ENCODE measurements at regions not wholly inside any gene's neighbourhood (a gene's known extent, or its start where the extent isn't known, plus 50 kb on each side); places are given as distances from the start of the nearest gene placed in this dataset.

GRCh38 chr13:40408602-40409001 is 257.8 kb downstream of the FOXO1 start:
- peak overlapping the region; percentile 68 for H3K27ac ChIP-seq
- no peak for DNase-seq (ENCODE audit: low read depth, low spot score)

GRCh38 chr13:40409278-40409677 is 257.2 kb downstream of the FOXO1 start:
- DNase-seq (ENCODE audit: low read depth, low spot score), result no peak

DNA sequence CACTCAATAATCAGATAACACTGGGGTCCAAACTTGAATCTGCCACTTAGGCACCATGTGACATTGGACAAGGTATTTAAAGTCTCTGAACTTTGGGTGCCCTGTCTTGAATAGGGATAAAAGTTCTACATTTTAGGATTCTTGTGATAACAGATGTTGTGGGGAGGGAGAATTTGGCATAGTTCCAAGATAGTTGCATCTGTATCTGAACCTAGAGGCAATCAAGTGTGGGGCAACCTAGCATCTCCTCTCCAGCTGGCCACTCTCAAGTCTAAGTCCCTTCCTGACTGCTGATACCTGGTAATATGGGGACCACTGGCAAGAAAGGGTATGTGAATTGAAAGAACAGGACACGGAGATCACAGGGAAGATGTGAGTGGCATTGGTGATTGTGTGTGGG is 256.1 kb downstream of the FOXO1 start:
- DNase-seq (ENCODE audit: low read depth, low spot score), result no peak

More at GRCh38 chr13:40409278-40409677, 257.2 kb downstream of the FOXO1 start:
- H3K27ac ChIP-seq, result peak overlapping the region; percentile 68

DNA sequence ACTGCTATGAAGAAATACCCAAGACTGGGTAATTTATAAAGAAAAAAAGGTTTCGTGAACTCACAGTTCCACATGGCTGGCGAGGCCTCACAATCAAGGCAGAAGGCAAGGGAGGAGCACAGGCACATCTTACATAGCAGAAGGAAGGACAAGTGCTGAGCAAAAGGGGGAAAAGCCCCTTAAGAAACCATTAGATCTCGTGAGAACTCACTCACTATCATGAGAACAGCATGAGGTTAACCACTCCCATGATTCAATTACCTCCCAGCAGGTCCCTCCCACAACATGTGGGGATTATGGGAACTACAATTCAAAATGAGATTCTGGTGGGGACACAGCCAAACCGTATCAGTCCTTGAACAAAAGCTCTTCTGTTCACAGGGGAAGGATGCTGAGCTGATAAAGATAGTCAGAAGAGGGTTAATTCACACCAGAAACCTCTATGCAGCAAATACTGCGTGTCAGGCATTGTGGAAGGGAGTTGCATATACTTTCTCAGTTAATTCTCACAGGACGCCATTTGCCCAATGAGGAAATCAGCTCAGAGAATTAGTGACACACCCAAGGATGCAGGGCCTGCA is 246.2 kb downstream of the FOXO1 start:
- no peak overlapping the region for H3K27ac ChIP-seq
- no peak for DNase-seq (ENCODE audit: low read depth, low spot score)

More for the DNA sequence above, 256.1 kb downstream of the FOXO1 start:
- no peak overlapping the region for H3K27ac ChIP-seq

DNA sequence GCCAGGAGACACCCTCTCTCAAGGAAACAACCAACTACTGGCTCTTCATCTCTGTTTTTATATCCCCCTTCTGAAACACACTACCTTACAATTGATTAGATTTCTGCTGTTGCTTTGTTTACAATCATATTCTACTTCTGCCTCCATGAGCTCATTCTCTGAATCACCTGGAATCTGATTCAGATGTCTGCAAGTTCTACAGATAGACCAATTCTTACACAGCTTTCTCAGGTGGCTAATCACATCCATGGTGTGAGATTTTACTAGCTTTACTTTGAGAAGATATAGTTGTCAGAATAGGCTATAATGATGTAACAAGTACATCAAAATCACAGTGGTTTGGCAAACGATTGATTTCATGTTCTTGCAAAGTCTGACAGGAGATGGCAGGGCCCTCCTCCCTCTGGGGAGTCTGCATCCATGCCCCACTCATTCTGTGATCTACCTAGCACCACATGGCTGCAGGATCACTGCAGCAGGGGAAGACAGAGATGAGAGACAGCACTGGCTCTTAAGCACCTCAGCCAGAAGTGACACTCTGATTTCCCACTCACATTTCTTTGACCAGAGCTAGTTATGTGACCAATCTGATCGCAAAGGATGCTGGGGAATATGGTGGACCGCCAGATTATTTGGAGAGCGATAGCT is 243.7 kb downstream of the FOXO1 start:
- DNase-seq (ENCODE audit: low read depth, low spot score), result no peak
- H3K27ac ChIP-seq, result peak overlapping the region; percentile 49

DNA sequence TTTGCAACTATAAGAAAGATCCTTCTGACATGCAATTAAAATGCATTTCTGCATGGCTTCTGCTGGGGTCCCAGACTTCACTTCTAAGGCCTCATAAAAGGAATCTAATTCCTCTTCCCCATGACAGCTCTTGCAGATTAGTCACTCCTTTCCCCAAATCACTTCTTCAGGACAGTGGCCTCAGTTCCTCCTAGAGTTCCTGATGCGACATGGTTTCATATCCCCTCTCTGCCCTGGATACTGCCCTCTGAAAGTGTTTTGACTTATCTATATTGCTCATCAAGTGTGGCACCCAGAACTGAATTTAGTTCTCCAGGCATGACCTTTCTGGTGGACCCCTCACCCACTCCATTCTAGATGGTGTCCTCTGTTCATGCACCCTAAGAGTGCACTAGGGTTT is 238.1 kb downstream of the FOXO1 start:
- no peak overlapping the region for H3K27ac ChIP-seq
- no peak for DNase-seq (ENCODE audit: low read depth, low spot score)

DNA sequence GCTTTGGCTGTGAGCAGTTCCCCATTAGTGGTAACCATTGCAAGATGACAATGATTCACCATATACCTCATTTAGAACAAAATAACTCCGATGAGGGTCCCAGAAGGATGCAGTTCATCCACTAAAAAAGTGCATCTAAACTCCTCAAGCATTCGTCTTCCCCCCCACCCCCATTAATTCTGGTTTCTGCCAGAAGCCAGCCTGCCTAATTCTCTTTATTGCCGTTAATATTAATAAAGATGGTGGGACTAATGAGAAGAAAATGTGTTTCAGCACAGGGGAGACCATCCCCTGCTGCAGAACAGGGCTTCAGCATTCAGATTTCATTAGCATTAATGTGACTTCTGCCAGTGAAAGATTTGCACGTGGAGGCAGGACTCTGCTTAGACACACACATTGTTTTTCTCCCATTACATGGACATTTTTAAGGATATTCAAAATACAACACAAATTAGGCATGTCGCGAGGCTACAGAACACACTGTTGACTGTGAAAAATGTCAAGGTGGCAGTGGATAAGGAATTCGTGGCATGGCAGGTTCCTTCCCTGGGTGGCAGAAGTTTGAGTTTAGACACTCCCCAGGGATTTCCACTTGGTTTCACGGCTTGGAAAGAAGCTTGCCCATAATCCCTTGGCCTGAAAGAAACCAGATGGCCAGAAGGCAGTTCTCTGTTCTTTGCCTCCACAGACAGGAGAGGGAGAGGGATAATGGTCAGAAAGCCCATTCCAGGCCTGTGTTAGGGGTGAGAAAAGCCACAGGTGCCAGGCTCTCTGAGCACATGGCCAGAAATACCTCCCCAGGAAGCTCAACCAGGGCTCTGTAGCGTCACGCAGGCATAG is 236.5 kb downstream of the FOXO1 start:
- no peak for DNase-seq (ENCODE audit: low read depth, low spot score)
- H3K27ac ChIP-seq, result no peak overlapping the region

DNA sequence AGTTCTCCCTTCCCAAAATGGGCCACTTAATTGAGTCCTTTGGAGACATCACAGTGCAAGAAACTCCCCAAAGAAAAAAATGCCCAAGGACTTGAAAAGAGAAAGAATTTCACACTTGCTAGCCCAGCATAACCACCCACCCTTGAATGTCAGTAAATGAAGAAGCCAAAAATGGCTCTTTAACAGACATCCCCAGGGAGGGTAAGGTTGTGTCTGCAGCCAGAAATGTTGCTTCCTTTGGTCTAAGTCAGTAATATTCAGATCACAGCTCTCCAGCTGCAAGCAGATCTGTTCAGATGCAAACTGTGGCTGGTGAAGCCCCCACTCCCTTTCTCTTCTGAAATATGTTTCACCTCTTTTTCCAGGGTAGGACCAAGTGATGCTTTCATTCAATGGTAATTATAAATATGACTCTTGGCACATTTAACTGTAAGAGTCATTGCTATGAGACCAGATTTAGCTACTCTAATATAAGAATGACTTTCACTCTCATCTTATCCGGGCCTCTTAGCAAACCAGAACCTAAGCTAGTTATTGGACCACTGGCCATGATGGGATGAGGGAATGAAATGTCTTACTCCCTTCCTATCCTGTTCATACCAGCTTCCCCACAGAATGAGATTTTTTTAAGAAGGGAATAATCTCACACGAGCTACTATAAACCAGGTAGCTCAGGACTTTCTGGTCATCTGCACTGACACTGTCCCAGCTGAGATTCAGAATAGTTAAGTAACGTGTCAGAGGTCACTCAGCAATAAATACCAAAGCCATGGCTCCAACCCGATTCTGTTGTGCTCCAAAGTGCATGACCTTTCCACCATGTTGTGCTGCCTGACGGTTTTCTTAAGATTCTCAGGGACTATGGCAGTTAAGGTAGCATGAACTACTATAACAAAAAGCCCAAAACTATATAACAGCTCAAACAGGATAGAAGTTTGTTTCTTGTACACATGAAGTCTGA is 234.1 kb downstream of the FOXO1 start:
- no peak overlapping the region for H3K27ac ChIP-seq
- no peak for DNase-seq (ENCODE audit: low read depth, low spot score)

DNA sequence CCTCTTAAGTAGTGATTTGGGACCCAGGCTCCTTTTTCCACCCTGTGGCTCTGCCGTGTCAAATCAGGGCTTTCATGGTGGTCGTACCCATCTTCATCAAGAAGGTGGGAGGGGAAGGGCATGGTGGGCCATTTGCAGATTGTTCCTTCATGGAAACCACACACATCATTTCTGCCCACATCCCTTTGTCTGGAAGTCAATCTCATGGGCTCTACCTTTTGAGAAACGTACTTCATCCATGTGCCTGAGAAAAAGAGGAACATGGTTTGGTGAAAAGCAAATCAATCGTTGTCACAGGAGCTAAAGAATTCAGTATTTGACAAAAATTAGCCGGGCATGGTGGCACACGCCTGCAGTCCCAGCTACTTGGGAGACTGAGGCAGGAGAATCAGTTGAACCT is 233.4 kb downstream of the FOXO1 start:
- no peak for DNase-seq (ENCODE audit: low read depth, low spot score)
- H3K27ac ChIP-seq, result no peak overlapping the region

DNA sequence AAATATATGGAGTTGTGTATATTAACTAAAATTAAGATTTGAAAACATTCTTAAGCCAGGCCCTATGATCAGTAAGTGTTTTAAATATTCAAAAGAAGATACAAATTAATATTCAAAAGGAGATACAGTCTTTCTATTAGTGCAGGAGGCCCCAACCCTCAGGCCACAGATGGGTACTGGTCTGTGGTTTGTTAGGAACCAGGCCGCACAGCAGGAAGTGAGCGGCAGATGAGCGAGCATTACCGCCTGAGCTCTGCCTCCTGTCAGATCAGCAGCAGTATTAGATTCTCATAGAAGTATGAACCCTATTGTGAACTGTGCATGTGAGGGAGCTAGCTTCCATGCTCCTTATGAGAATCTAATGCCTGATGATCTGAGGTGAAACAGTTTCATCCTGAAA is 232.9 kb downstream of the FOXO1 start:
- DNase-seq (ENCODE audit: low read depth, low spot score), result no peak
- H3K27ac ChIP-seq, result no peak overlapping the region

- DNase-seq (ENCODE audit: low read depth, low spot score), result no peak
- H3K27ac ChIP-seq, result no peak overlapping the region
These were observed 231.7 kb downstream of the FOXO1 start for GRCh38 chr13:40434516-40435397.

- H3K27ac ChIP-seq, result no peak overlapping the region
- no peak for DNase-seq (ENCODE audit: low read depth, low spot score)
These were observed 228.3 kb downstream of the FOXO1 start for GRCh38 chr13:40438022-40438680.

- H3K27ac ChIP-seq, result no peak overlapping the region
- DNase-seq (ENCODE audit: low read depth, low spot score), result no peak
These were observed 227.2 kb downstream of the FOXO1 start for GRCh38 chr13:40438999-40439797.

DNA sequence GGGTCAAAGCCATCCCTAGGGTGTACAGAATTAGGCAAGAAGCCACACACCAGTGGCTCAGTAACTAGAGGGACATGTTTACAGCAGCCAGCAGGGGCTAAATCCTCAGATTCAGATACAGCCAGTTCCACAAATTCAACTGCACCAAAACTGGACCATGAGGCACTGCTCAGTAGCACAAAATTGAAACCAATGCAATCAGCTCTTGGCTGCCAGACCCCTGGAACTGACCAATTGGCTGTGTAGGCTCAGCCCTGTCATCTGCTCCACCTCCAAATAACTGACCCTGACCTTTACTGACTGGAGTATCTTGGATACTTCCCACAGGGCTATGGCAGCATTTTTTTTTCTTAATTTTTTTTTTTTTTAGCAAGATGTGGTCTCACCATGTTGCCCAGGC is 226.5 kb downstream of the FOXO1 start:
- H3K27ac ChIP-seq, result no peak overlapping the region
- DNase-seq (ENCODE audit: low read depth, low spot score), result no peak

- no peak overlapping the region for H3K27ac ChIP-seq
- DNase-seq (ENCODE audit: low read depth, low spot score), result no peak
These were observed 225.2 kb downstream of the FOXO1 start for GRCh38 chr13:40440990-40441820.

DNA sequence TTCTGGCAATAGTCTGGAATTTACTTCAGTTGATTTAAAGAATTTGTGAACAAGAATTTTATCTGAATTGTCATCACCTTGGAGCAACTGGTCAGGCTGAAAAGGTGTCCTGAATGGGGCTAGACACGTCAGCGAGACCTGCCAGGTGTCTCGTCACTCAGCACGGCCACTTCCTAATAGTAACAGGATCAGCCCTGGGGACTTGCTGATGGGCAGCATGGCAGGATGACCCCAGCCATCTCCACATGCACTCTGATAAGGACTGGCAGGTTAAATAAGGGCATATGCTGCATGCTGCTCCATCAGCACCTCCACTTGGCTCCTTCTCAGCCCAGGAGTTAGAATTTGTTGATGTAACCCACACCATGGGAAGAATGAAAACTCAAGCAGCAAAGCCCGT is 224.2 kb downstream of the FOXO1 start:
- H3K27ac ChIP-seq, result no peak overlapping the region
- DNase-seq (ENCODE audit: low read depth, low spot score), result no peak

- H3K27ac ChIP-seq, result no peak overlapping the region
These were observed 223.6 kb downstream of the FOXO1 start for GRCh38 chr13:40442826-40443225.

More at GRCh38 chr13:40442826-40443225, 223.6 kb downstream of the FOXO1 start:
- no peak for DNase-seq (ENCODE audit: low read depth, low spot score)
